ENCODE measurements at regions not wholly inside any gene's neighbourhood (a gene's known extent, or its start where the extent isn't known, plus 50 kb on each side); places are given as distances from the start of the nearest gene placed in this dataset.

GRCh38 chr10:4283846-4284610, 499.0 kb upstream of the KLF6 start:
- no peak overlapping the region for H3K9ac ChIP-seq (ENCODE audit: low read length)
- H3F3A ChIP-seq (ENCODE audit: insufficient read depth), result no peaks in the 10 kb centered on the region
- no peak overlapping the region for H3K4me3 ChIP-seq (ENCODE audit: insufficient read depth, low read length, poor library complexity, severe bottlenecking)
- H3K27ac ChIP-seq (ENCODE audit: low read depth, low read length), result no peak overlapping the region
- H3K9me2 ChIP-seq (replicated peaks; ENCODE audit: insufficient read depth, low read length), result no peaks in the 10 kb centered on the region
- H3K27me3 ChIP-seq (ENCODE audit: low read length), result no peaks in the 10 kb centered on the region
- H2AFZ ChIP-seq (ENCODE audit: low read depth, low read length, severe bottlenecking), result no peak overlapping the region
- H4K20me1 ChIP-seq (ENCODE audit: low read depth, low read length), result no peaks in the 10 kb centered on the region
- no peaks in the 10 kb centered on the region for H3K36me3 ChIP-seq (ENCODE audit: low read length)
- no peak for TF ChIP-seq EZH2phosphoT487 (conservative IDR thresholded peaks at IDR 0.05; ENCODE audit: low read length)
- no peak for TF ChIP-seq CTCF (IDR thresholded peaks at IDR 0.05; ENCODE audit: insufficient read depth, low read length, poor library complexity, severe bottlenecking)
- no peak overlapping the region for H3K4me2 ChIP-seq (ENCODE audit: low read depth, low read length, poor library complexity, severe bottlenecking)
- H3K79me2 ChIP-seq (ENCODE audit: insufficient read depth, low read length), result no peaks in the 10 kb centered on the region
- no peaks in the 10 kb centered on the region for H3K9me3 ChIP-seq (ENCODE audit: insufficient read depth, low read length)

DNA sequence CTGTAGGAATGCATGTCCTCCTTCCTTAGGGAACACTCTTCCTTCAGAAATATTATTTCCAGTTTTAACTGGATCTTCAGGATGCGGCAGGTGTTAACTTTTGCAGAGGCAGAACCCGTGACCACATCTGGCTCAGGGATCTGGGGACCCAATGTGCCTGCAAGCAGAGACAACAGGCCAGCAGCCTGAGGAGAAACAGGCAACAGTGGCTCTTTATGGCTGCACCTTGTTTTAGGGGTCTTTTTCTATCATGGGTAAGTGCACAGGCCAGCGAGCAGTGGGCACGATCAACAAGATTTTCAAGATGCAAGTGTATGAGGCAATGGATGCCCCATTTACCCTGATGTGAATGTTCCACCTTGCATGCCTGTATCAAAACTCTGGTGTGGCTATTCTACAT, 497.5 kb upstream of the KLF6 start:
- no peak overlapping the region for H3K9ac ChIP-seq (ENCODE audit: low read length)
- no peaks in the 10 kb centered on the region for H3K79me2 ChIP-seq (ENCODE audit: insufficient read depth, low read length)
- no peaks in the 10 kb centered on the region for H3K36me3 ChIP-seq (ENCODE audit: low read length)
- no peak overlapping the region for H2AFZ ChIP-seq (ENCODE audit: low read depth, low read length, severe bottlenecking)
- H3K4me2 ChIP-seq (ENCODE audit: low read depth, low read length, poor library complexity, severe bottlenecking), result no peak overlapping the region
- no peaks in the 10 kb centered on the region for H3F3A ChIP-seq (ENCODE audit: insufficient read depth)
- no peaks in the 10 kb centered on the region for H3K9me3 ChIP-seq (ENCODE audit: insufficient read depth, low read length)
- no peaks in the 10 kb centered on the region for H3K27me3 ChIP-seq (ENCODE audit: low read length)
- H4K20me1 ChIP-seq (ENCODE audit: low read depth, low read length), result no peaks in the 10 kb centered on the region
- no peak overlapping the region for H3K27ac ChIP-seq (ENCODE audit: low read depth, low read length)
- no peak overlapping the region for H3K4me3 ChIP-seq (ENCODE audit: insufficient read depth, low read length, poor library complexity, severe bottlenecking)
- H3K9me2 ChIP-seq (replicated peaks; ENCODE audit: insufficient read depth, low read length), result no peaks in the 10 kb centered on the region
- no peak for TF ChIP-seq CTCF (IDR thresholded peaks at IDR 0.05; ENCODE audit: insufficient read depth, low read length, poor library complexity, severe bottlenecking)
- no peak for TF ChIP-seq EZH2phosphoT487 (conservative IDR thresholded peaks at IDR 0.05; ENCODE audit: low read length)

GRCh38 chr10:4281190-4281825, 496.3 kb upstream of the KLF6 start:
- Histone ChIP-seq H3F3A (ENCODE audit: insufficient read depth) (no peaks in the 10 kb centered on the region), H3K9me2 (replicated peaks; ENCODE audit: insufficient read depth, low read length) (no peaks in the 10 kb centered on the region), H3K27ac (ENCODE audit: low read depth, low read length) (no peak overlapping the region), H2AFZ (ENCODE audit: low read depth, low read length, severe bottlenecking) (no peak overlapping the region), H4K20me1 (ENCODE audit: low read depth, low read length) (no peaks in the 10 kb centered on the region), H3K27me3 (ENCODE audit: low read length) (no peaks in the 10 kb centered on the region), H3K9ac (ENCODE audit: low read length) (no peak overlapping the region), H3K4me3 (ENCODE audit: insufficient read depth, low read length, poor library complexity, severe bottlenecking) (no peak overlapping the region), H3K4me2 (ENCODE audit: low read depth, low read length, poor library complexity, severe bottlenecking) (no peak overlapping the region), H3K36me3 (ENCODE audit: low read length) (no peaks in the 10 kb centered on the region), H3K79me2 (ENCODE audit: insufficient read depth, low read length) (no peaks in the 10 kb centered on the region), H3K9me3 (ENCODE audit: insufficient read depth, low read length) (no peaks in the 10 kb centered on the region)
- no peak for TF ChIP-seq EZH2phosphoT487 (conservative IDR thresholded peaks at IDR 0.05; ENCODE audit: low read length)
